GM13976 (cell line): ENCODE measurements at regions not wholly inside any gene's neighbourhood (a gene's known extent, or its start where the extent isn't known, plus 50 kb on each side); places are given as distances from the start of the nearest gene placed in this dataset.

Source experiments
- DNase-seq: peaks from one replicate; pipeline ENCODE4 v3.0.0; 2012; ENCODE audit warnings: low spot score
- CTCF ChIP-seq: IDR thresholded peaks from 2 replicates; pipeline ENCODE4 v1.5.1; 2012; ENCODE audit warnings: borderline replicate concordance, mild to moderate bottlenecking; ENCODE audit not compliant: insufficient read depth; ENCODE audit errors: extremely low read depth, missing control alignments, control extremely low read depth
- in situ Hi-C: fragments of 300-500 bp; cut with MboI; formaldehyde crosslinking; loops from one replicate; pipeline ENCODE4 v1.12.0; 2022; ENCODE audit warnings: low sequenced_read_pairs, mixed read lengths, inconsistent platforms; ENCODE audit not compliant: unreplicated experiment

GRCh38 chr2:8547284-8548064 is 134.4 kb upstream of the ID2 start:
- no peak for DNase-seq
- in situ Hi-C loops: no loop called here
- TF ChIP-seq CTCF: no peak

GRCh38 chr2:8548065-8548618 is 133.7 kb upstream of the ID2 start:
- no peak for TF ChIP-seq CTCF
- no peak for DNase-seq
- in situ Hi-C loops: no loop called here

GRCh38 chr2:8548619-8549150 is 133.2 kb upstream of the ID2 start:
- DNase-seq: no peak
- TF ChIP-seq CTCF: no peak
- in situ Hi-C loops: no loop called here

GRCh38 chr2:8549273-8549922 is 132.5 kb upstream of the ID2 start:
- no peak for TF ChIP-seq CTCF
- no peak for DNase-seq
- in situ Hi-C loops: no loop called here

GRCh38 chr2:8549942-8550341 is 131.9 kb upstream of the ID2 start:
- in situ Hi-C loops: no loop called here
- DNase-seq: no peak
- no peak for TF ChIP-seq CTCF

- in situ Hi-C loops: no loop called here
- no peak for DNase-seq
- TF ChIP-seq CTCF: no peak
These were observed 131.4 kb upstream of the ID2 start for GRCh38 chr2:8550481-8550880.
